Activated B cell treated with CpG ODN at 0.5 μM for 24 hours (primary cell): ENCODE measurements at regions not wholly inside any gene's neighbourhood (a gene's known extent, or its start where the extent isn't known, plus 50 kb on each side); places are given as distances from the start of the nearest gene placed in this dataset.

Experiments
- ATAC-seq: fragments of 200-7000 bp; cut with Tn5 transposase; one replicate; pipeline ENCODE4 v1.10.0; 2021; ENCODE audit warnings: low read depth, mild to moderate bottlenecking, moderate library complexity
- CTCF ChIA-PET: fragments of 350-600 bp; sonication (Branson Sonifier 250); formaldehyde crosslinking; loops from one replicate; lab custom pipeline; 2021; ENCODE audit warnings: antibody characterized with exemption; lab: Charles Lee
- POLR2A ChIA-PET: fragments of 350-600 bp; sonication (Branson Sonifier 250); formaldehyde crosslinking; loops from one replicate; lab custom pipeline; 2021; ENCODE audit warnings: antibody characterized with exemption; lab: Charles Lee
- DNase-seq: peaks from one replicate; pipeline ENCODE4 v3.0.0; 2022
- H3K27ac Mint-ChIP-seq: one replicate; pipeline ENCODE4 v1.8.0; 2020; ENCODE audit warnings: mixed read lengths
- H3K27me3 Mint-ChIP-seq: one replicate; pipeline ENCODE4 v1.8.0; 2021; ENCODE audit warnings: mixed read lengths
- H3K36me3 Mint-ChIP-seq: one replicate; pipeline ENCODE4 v1.8.0; 2021; ENCODE audit warnings: low read depth, mixed read lengths
- H3K4me1 Mint-ChIP-seq: one replicate; pipeline ENCODE4 v1.8.0; 2021; ENCODE audit warnings: mixed read lengths
- H3K4me3 Mint-ChIP-seq: one replicate; pipeline ENCODE4 v1.8.0; 2020; ENCODE audit warnings: mild to moderate bottlenecking, mixed read lengths
- H3K9me3 Mint-ChIP-seq: one replicate; pipeline ENCODE4 v1.8.0; 2020; ENCODE audit warnings: mixed read lengths
- CTCF ChIP-seq: fragments of 200-600 bp; IDR thresholded peaks from one replicate; pipeline ENCODE4 v1.8.0; 2022; ENCODE audit warnings: antibody characterized with exemption, mild to moderate bottlenecking
- intact Hi-C: fragments of 100-400 bp; cut with micrococcal nuclease; formaldehyde crosslinking; loops from one replicate; pipeline ENCODE4 v1.15.1; 2024

GRCh38 chr1:65691972-65692371 is 100.7 kb upstream of the PDE4B start:
- Mint-ChIP-seq H3K4me1 (no peaks in the 10 kb centered on the region), H3K27ac (no peak overlapping the region)

GRCh38 chr1:65694126-65694525 is 98.6 kb upstream of the PDE4B start:
- ATAC-seq (no peak), DNase-seq (no peak)
- Mint-ChIP-seq H3K4me1 (no peaks in the 10 kb centered on the region), H3K27ac (no peak overlapping the region), H3K9me3 (no peaks in the 10 kb centered on the region), H3K27me3 (peaks cover 2% of the 10 kb centered on the region), H3K36me3 (no peaks in the 10 kb centered on the region), H3K4me3 (no peak overlapping the region)
- no peak for TF ChIP-seq CTCF
- CTCF ChIA-PET, result no interaction called here
- POLR2A ChIA-PET, result no interaction called here
- intact Hi-C loops, result loop anchor here (2.0 kb wide), 2 partner anchors 457 to 753 kb away; no protein-coding TSS in a partner anchor

More at GRCh38 chr1:65691972-65692371, 100.7 kb upstream of the PDE4B start:
- Mint-ChIP-seq H3K27me3 (peaks cover under 1% of the 10 kb centered on the region), H3K9me3 (no peaks in the 10 kb centered on the region), H3K36me3 (no peaks in the 10 kb centered on the region), H3K4me3 (no peak overlapping the region)
- DNase-seq (no peak), ATAC-seq (no peak)
- POLR2A ChIA-PET, result no interaction called here
- CTCF ChIA-PET, result no interaction called here
- intact Hi-C loops, result no loop called here
- no peak for TF ChIP-seq CTCF

GRCh38 chr1:65694933-65695332 is 97.8 kb upstream of the PDE4B start:
- TF ChIP-seq CTCF, result no peak
- ChIA-PET POLR2A (no interaction called here), CTCF (no interaction called here)
- H3K27ac Mint-ChIP-seq, result no peak overlapping the region
- ATAC-seq, result no peak
- no peaks in the 10 kb centered on the region for H3K4me1 Mint-ChIP-seq
- H3K27me3 Mint-ChIP-seq, result peaks cover 2% of the 10 kb centered on the region
- intact Hi-C loops, result loop anchor here (2.0 kb wide), 2 partner anchors 458 to 752 kb away; no protein-coding TSS in a partner anchor
- H3K9me3 Mint-ChIP-seq, result no peaks in the 10 kb centered on the region
- no peaks in the 10 kb centered on the region for H3K36me3 Mint-ChIP-seq
- H3K4me3 Mint-ChIP-seq, result no peak overlapping the region
- no peak for DNase-seq

- intact Hi-C loops, result no loop called here
- Mint-ChIP-seq H3K4me3 (no peak overlapping the region), H3K4me1 (no peaks in the 10 kb centered on the region), H3K27ac (no peak overlapping the region), H3K36me3 (no peaks in the 10 kb centered on the region), H3K9me3 (no peaks in the 10 kb centered on the region), H3K27me3 (peaks cover 6% of the 10 kb centered on the region)
- TF ChIP-seq CTCF, result no peak
- ChIA-PET POLR2A (no interaction called here), CTCF (no interaction called here)
- ATAC-seq, result no peak
- no peak for DNase-seq
These were observed 94.1 kb upstream of the PDE4B start for GRCh38 chr1:65698590-65698989.

- ChIA-PET CTCF (interaction anchor here (1.9 kb wide), 1 partner anchor 16 kb away, joined by 5 read pairs; no protein-coding TSS in a partner anchor), POLR2A (no interaction called here)
- Mint-ChIP-seq H3K4me3 (no peak overlapping the region), H3K4me1 (no peaks in the 10 kb centered on the region), H3K27me3 (peaks cover 4% of the 10 kb centered on the region), H3K27ac (no peak overlapping the region), H3K9me3 (no peaks in the 10 kb centered on the region), H3K36me3 (no peaks in the 10 kb centered on the region)
- no peak for TF ChIP-seq CTCF
- no peak for DNase-seq
- no peak for ATAC-seq
- intact Hi-C loops, result no loop called here
These were observed 88.8 kb upstream of the PDE4B start for GRCh38 chr1:65703853-65704252.
